HUES48 (cell line): ENCODE measurements at regions not wholly inside any gene's neighbourhood (a gene's known extent, or its start where the extent isn't known, plus 50 kb on each side); places are given as distances from the start of the nearest gene placed in this dataset.
"Not testable (repeated sequence)": the region's sequence is repeated elsewhere in the genome, so short reads cannot be mapped to it uniquely, and the experiment has no call there.

Source experiments
- H3K27ac ChIP-seq: one replicate; pipeline ENCODE4 v1.7.0; 2013; ENCODE audit warnings: low read depth, low read length, inconsistent platforms
- H3K27me3 ChIP-seq: 2 replicates; pipeline ENCODE4 v1.6.1; 2013; ENCODE audit warnings: mild to moderate bottlenecking, low read length; ENCODE audit not compliant: control insufficient read depth, insufficient read depth
- H3K36me3 ChIP-seq: 2 replicates; pipeline ENCODE4 v1.6.1; 2013; ENCODE audit warnings: low read length; ENCODE audit not compliant: control insufficient read depth, insufficient read depth
- H3K4me1 ChIP-seq: 2 replicates; pipeline ENCODE4 v1.6.1; 2013; ENCODE audit warnings: mild to moderate bottlenecking, low read length; ENCODE audit not compliant: control insufficient read depth, insufficient read depth
- H3K4me3 ChIP-seq: 2 replicates; pipeline ENCODE4 v1.5.1; 2013; ENCODE audit warnings: mild to moderate bottlenecking, low read depth, low read length
- H3K9ac ChIP-seq: 2 replicates; pipeline ENCODE4 v1.6.1; 2013; ENCODE audit warnings: mild to moderate bottlenecking, low read depth, low read length, moderate library complexity
- H3K9me3 ChIP-seq: 2 replicates; pipeline ENCODE4 v1.6.1; 2013; ENCODE audit warnings: low read length; ENCODE audit not compliant: control insufficient read depth, insufficient read depth

DNA sequence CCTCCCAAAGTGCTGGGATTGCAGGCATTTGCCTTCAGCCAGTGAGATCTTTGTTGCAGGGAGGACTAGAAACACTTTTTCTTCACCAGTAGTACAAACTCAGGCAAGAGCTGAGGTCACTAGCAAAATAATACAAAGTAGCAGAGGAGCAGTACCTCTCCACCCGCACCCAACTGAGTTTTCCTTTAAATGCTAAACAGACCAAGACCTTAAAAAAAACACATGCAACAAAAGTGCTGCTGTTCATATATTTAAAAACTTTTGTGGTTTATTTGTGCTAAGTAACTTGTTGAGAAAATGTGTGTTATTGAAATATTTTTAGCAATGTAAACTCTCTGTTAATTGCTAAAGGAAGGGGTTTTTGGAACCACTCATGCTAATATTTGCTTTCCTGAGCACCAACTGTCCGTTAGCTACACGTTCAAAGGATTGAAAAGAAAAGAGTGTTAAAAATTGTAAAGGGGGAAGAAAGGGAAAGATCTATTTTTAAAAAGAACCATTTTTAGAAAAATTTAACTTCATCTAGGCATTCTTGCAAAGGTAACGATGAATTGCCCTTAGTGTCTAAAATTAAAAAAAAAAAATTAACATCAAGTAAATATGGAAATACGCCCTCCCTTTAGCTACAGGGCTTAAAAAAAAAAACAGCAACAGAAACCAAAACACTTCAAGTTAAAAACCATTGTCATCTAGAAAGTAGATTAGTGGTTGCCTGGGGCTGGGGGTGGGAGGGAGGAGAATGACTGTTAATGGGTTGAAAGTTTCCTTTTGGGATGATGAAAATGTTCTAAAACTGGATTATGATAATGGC, 114.0 kb upstream of the KRAS start:
- Histone ChIP-seq H3K27ac (peak overlapping the region; percentile 91), H3K4me3 (peak overlapping the region; percentile 9; the same call in 1 of the 2 replicates), H3K36me3 (no peaks in the 10 kb centered on the region), H3K4me1 (peaks cover 15% of the 10 kb centered on the region), H3K9me3 (no peaks in the 10 kb centered on the region), H3K9ac (no peak overlapping the region; the same call in 1 of the 2 replicates), H3K27me3 (no peaks in the 10 kb centered on the region)

DNA sequence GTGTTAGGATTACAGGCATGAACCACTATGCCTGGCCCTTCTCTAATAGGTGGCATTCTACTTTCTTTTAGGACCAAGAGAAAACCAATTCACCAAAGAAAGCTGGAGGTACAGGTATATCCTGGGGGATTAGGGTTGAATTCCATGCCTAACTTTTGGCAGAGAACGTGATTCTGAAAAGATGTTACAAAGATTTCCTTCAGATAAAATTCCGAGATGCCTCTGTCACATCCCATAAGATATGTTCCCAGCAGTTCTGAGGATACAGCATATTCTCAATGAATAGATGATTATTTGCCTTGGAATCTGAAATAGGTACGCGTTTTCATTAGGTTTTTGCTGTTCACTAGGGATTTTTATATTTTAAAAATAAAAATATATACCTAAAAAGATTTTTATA, 111.9 kb upstream of the KRAS start:
- peaks cover 15% of the 10 kb centered on the region for H3K4me1 ChIP-seq
- H3K27ac ChIP-seq: no peak overlapping the region
- no peaks in the 10 kb centered on the region for H3K27me3 ChIP-seq
- no peaks in the 10 kb centered on the region for H3K36me3 ChIP-seq
- H3K9me3 ChIP-seq: no peaks in the 10 kb centered on the region
- no peak overlapping the region for H3K9ac ChIP-seq
- H3K4me3 ChIP-seq: no peak overlapping the region

DNA sequence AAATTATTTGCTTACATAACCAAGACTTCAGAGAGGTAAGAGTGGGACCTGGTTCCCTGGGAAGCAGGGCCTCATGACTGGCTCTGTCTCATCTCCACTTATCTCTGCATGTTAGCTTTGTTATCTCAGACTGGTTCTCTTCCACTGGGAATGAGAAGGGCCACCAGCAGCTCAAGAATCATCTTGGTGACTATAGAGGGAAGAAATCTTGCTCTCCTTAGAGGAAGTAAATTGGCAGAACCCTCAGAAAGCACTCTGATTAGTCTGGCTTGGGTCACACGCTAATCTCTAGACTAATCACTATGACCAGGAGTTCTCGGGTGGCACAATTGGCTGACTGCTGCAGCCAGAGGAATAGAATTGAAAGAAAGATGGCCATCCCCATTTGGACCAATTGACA, 110.8 kb upstream of the KRAS start:
- no peaks in the 10 kb centered on the region for H3K36me3 ChIP-seq
- peaks cover 15% of the 10 kb centered on the region for H3K4me1 ChIP-seq
- H3K4me3 ChIP-seq: no peak overlapping the region
- no peaks in the 10 kb centered on the region for H3K27me3 ChIP-seq
- H3K9ac ChIP-seq: no peak overlapping the region
- no peak overlapping the region for H3K27ac ChIP-seq
- H3K9me3 ChIP-seq: no peaks in the 10 kb centered on the region

DNA sequence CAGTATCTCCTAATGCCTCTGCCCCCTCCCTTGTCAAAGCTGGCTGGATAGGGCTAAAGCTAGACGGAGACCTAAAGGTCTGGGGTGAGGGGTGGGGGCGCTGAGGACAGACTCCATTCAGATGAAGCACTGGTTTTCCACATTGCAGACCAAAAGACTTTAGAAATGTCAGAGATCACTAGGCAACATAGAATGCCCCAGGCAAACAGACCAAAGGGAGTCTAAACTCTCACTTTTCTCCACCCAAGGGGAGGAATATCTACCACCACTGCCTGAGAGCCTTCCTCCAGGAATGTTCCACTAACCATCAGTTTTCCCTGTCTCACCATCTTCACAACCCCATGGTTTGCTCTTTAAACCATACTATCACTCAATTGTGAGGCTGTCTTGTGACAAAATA, 106.9 kb upstream of the KRAS start:
- Histone ChIP-seq H3K4me1 (peaks cover 5% of the 10 kb centered on the region; the same call in 1 of the 2 replicates), H3K27ac (no peak overlapping the region), H3K9ac (no peak overlapping the region), H3K36me3 (no peaks in the 10 kb centered on the region), H3K4me3 (no peak overlapping the region), H3K9me3 (no peaks in the 10 kb centered on the region), H3K27me3 (no peaks in the 10 kb centered on the region)

DNA sequence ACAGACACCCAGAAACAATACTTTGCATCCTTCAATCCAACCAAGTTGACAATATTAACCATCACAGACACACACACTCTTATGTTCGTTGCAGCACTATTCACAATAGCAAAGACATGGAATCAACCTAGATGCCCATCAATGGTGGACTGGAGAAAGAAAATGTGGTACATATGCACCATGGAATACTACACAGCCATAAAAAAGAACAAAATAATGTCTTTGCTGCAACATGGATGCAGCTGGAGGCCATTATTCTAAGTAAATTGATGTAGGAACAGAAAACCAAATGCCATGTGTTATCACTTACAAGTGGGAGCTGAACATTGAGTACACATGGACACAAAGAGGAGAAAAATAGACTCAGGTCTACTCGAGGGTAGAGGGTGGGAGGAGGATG, 102.2 kb upstream of the KRAS start:
- H3K27me3 ChIP-seq, H3K4me1 ChIP-seq, H3K9me3 ChIP-seq, H3K36me3 ChIP-seq, H3K4me3 ChIP-seq, H3K27ac ChIP-seq, H3K9ac ChIP-seq: not testable (repeated sequence)

DNA sequence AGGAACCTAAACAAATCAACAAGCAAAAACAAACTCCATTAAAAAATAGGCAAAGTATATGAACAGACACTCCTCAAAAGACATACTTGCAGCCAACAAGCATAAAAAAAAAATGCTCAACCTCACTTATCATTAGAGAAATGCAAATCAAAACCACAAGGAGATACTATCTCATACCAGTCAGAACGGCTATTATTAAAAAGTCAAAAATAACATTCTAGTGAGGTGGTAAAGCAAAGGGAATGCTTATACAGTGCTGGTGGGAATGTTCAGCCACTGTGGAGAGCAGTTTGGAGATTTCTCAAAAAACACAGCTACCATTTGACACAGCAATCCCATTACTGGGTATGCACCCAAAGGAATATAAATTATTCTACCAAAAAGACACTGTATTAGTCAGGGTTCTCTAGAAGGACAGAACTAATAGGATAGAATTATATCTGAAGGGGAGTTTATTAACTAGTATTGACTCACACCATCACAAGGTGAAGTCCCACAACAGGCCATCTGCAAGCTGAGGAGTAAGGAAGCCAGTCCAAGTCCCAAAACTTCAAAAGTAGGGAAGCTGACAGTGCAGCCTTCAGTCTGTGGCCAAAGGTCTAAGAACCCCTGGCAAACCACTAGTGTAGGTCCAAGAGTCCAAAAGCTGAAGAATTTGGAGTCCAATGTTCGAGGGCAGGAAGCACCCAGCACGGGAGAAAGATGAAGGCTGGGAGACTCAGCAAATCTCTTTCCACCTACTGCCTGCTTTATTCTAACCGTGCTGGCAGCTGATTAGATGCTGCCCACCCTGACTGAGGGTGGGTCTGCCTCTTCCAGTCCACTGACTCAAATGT, 101.6 kb upstream of the KRAS start:
- no peak overlapping the region for H3K27ac ChIP-seq
- H3K36me3 ChIP-seq: no peaks in the 10 kb centered on the region
- no peaks in the 10 kb centered on the region for H3K27me3 ChIP-seq
- no peak overlapping the region for H3K9ac ChIP-seq
- no peak overlapping the region for H3K4me3 ChIP-seq
- peaks cover 5% of the 10 kb centered on the region; the same call in 1 of the 2 replicates for H3K4me1 ChIP-seq
- H3K9me3 ChIP-seq: no peaks in the 10 kb centered on the region

DNA sequence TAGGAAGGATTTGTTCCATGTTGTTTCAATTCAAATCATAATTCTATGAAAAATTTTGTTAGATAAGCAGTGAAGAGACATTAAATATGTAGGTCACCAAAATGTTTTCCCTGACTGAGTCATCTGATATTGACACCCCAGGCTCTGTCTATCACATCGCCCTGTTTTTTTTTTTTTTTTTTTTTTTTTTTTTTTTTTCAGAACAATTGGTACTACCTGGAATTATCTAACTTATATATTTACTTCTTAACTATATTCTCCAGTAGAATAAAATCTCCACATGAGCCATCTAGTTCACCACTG, 97.8 kb upstream of the KRAS start:
- Histone ChIP-seq H3K9ac (no peak overlapping the region), H3K4me1 (no peaks in the 10 kb centered on the region), H3K27me3 (no peaks in the 10 kb centered on the region), H3K4me3 (no peak overlapping the region), H3K27ac (no peak overlapping the region), H3K9me3 (no peaks in the 10 kb centered on the region), H3K36me3 (no peaks in the 10 kb centered on the region)

DNA sequence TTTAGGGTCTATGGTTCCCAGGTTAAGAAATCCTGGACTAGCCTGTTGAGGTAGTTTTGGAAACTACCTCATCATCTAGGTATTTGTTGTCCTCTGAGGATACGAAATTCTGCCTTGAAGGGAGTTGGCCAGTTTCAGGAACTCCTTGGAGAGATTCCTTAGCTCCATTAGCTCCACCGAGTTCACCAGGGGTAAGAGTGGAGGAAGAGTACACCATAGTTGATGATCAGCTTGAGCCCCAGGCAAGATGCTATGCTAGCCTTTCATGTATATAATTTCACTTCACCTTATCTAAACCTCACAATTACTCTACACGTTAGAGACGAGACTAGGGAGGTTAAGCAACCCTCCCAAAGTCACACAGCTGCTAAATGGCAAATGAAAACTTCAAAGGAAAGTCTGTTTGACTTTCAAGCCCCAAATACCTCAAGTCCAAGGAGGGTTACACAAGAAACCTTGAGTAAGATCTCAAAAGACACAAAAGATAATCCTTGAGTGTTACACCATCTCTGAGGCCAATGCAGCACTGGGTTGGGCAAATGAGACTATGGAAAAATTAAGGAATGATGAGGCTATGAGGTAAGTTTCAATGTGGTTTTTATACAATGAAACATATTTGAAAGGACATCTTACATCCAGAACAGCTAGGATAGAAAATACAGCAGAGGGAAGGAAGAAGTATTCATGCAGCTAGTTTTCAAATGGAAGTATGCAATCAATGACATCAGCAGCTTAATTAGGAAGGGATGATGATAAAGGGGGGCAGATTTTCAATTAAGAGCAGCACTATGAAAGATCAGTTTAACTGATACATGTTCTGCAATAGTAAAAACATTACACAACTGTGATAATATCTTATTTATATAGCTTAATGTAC, 97.2 kb upstream of the KRAS start:
- Histone ChIP-seq H3K27ac (no peak overlapping the region), H3K4me3 (no peak overlapping the region), H3K9ac (no peak overlapping the region), H3K36me3 (no peaks in the 10 kb centered on the region), H3K27me3 (no peaks in the 10 kb centered on the region), H3K4me1 (no peaks in the 10 kb centered on the region), H3K9me3 (no peaks in the 10 kb centered on the region)

DNA sequence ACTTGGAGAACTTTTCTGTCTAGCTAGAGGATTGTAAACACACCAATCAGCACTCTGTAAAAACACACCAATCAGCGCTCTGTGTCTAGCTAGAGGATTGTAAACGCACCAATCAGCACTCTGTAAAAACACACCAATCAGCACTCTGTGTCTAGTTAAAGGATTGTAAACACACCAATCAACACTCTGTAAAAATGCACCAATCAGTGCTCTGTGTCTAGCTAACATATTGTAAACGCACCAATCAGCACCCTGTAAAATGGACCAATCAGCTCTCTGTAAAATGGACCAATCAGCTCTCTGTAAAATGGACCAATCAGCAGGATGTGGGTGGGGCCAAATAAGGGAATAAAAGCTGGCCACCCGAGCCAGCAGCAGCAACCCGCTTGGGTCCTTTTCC, 91.1 kb upstream of the KRAS start:
- H3K27ac ChIP-seq, H3K36me3 ChIP-seq, H3K4me3 ChIP-seq, H3K4me1 ChIP-seq, H3K9me3 ChIP-seq, H3K9ac ChIP-seq, H3K27me3 ChIP-seq: not testable (repeated sequence)

DNA sequence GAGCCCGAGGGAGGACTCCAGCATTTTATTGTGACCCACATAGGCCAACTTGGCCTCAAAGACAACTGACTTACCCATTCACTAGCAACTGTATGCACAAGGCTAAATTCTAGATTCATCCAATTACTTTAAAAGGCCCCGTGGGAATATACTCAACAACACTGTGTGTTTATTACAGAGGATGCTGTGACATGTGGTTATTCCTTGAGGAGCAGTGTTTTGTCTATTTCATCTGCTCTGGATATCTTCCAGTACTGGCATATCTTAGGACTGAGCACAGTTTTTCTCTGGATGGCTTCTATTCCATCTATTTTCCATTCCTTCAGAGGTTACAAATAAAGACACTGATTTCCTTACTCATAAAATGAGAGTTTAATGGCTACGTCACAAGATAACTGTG, 87.2 kb upstream of the KRAS start:
- H3K4me3 ChIP-seq: no peak overlapping the region
- no peak overlapping the region for H3K27ac ChIP-seq
- no peaks in the 10 kb centered on the region for H3K36me3 ChIP-seq
- H3K4me1 ChIP-seq: peaks cover 4% of the 10 kb centered on the region; the same call in 1 of the 2 replicates
- no peaks in the 10 kb centered on the region for H3K9me3 ChIP-seq
- no peaks in the 10 kb centered on the region for H3K27me3 ChIP-seq
- no peak overlapping the region for H3K9ac ChIP-seq
